H1 (cell line): ENCODE measurements at regions not wholly inside any gene's neighbourhood (a gene's known extent, or its start where the extent isn't known, plus 50 kb on each side); places are given as distances from the start of the nearest gene placed in this dataset.

ENCODE experiments used
- CTCF ChIA-PET: fragments of 300-600 bp; sonication (Branson Sonifier 250); formaldehyde crosslinking; loops from one replicate; lab custom pipeline; 2021; ENCODE audit not compliant: partially characterized antibody; lab: Charles Lee
- POLR2A ChIA-PET: fragments of 300-600 bp; sonication (Branson Sonifier 250); formaldehyde crosslinking; loops from one replicate; lab custom pipeline; 2021; ENCODE audit warnings: inconsistent platforms; ENCODE audit not compliant: partially characterized antibody; lab: Charles Lee
- DNase-seq, 2 experiments: peaks; one replicate each; pipeline versions ENCODE4 v3.0.0 to v3.0.0-alpha.2; 2010 to 2022; ENCODE audit warnings: low spot score in 2 of 2, low read depth in 1 of 2, mixed read lengths in 1 of 2
- FAIRE-seq: peaks from 2 replicates; lab custom pipeline; 2011; peaks lifted over from hg19 to GRCh38; lab: Jason Lieb, UNC
- H2AFZ ChIP-seq: 2 replicates; pipeline ENCODE4 v1.8.1; 2012; ENCODE audit warnings: low read length, inconsistent platforms
- H2AK5ac ChIP-seq: 2 replicates; pipeline ENCODE4 v1.6.1; 2013; ENCODE audit warnings: low read depth, low read length
- H2BK120ac ChIP-seq: replicated peaks from 2 replicates; pipeline ENCODE3; 2013; ENCODE audit warnings: low read depth, low read length, inconsistent platforms
- H2BK12ac ChIP-seq: 2 replicates; pipeline ENCODE4 v1.6.1; 2013; ENCODE audit warnings: low read depth, low read length
- H2BK15ac ChIP-seq: 2 replicates; pipeline ENCODE4 v1.6.1; 2013; ENCODE audit warnings: low read length
- H2BK20ac ChIP-seq: 2 replicates; pipeline ENCODE4 v1.6.1; 2013; ENCODE audit warnings: low read length
- H2BK5ac ChIP-seq: 2 replicates; pipeline ENCODE4 v1.6.1; 2013; ENCODE audit warnings: low read depth, low read length
- H3K14ac ChIP-seq: 2 replicates; pipeline ENCODE4 v1.6.1; 2013; ENCODE audit warnings: inconsistent platforms; ENCODE audit not compliant: insufficient read length
- H3K18ac ChIP-seq: 2 replicates; pipeline ENCODE4 v1.6.1; 2013; ENCODE audit warnings: low read length; ENCODE audit errors: extremely low read depth
- H3K23ac ChIP-seq: 2 replicates; pipeline ENCODE4 v1.6.1; 2013; ENCODE audit warnings: inconsistent platforms; ENCODE audit not compliant: insufficient read length
- H3K23me2 ChIP-seq: 2 replicates; pipeline ENCODE4 v1.6.1; 2013; ENCODE audit warnings: low read depth, low read length
- H3K27ac ChIP-seq: 2 replicates; pipeline ENCODE4 v1.6.1; 2011; ENCODE audit warnings: low read depth, low read length, inconsistent platforms
- H3K27me3 ChIP-seq, 4 experiments: replicated peaks in 1 of 4; 1 replicate in 1 of 4; 2 replicates in 3 of 4; pipeline versions ENCODE4 v1.6.1 to v1.8.1; 2011 to 2013; ENCODE audit warnings: low read length in 3 of 4, mild to moderate bottlenecking in 3 of 4, inconsistent platforms in 2 of 4, mixed read lengths in 2 of 4, moderate library complexity in 1 of 4; ENCODE audit not compliant: control insufficient read depth in 3 of 4, insufficient read depth in 3 of 4; ENCODE audit errors: extremely low read depth in 1 of 4
- H3K36me3 ChIP-seq, 4 experiments: 2 replicates each; pipeline versions ENCODE4 v1.6.1 to v1.8.1; 2011 to 2013; ENCODE audit warnings: mild to moderate bottlenecking in 4 of 4, low read length in 3 of 4, moderate library complexity in 2 of 4, control low read depth in 1 of 4, inconsistent platforms in 1 of 4; ENCODE audit not compliant: insufficient read depth in 4 of 4, control insufficient read depth in 2 of 4
- H3K4ac ChIP-seq: replicated peaks from 2 replicates; pipeline ENCODE3; 2013; ENCODE audit warnings: low read length, low read depth, mixed read lengths, inconsistent platforms; ENCODE audit not compliant: insufficient read length
- H3K4me1 ChIP-seq, 4 experiments: replicated peaks in 1 of 4; 1 replicate in 1 of 4; 2 replicates in 3 of 4; pipeline versions ENCODE4 v1.6.1 to v1.8.1; 2011 to 2013; ENCODE audit warnings: low read length in 3 of 4, inconsistent platforms in 2 of 4, mixed read lengths in 1 of 4; ENCODE audit not compliant: insufficient read depth in 4 of 4, control insufficient read depth in 3 of 4
- H3K4me2 ChIP-seq, 2 experiments: 2 replicates each; pipeline versions ENCODE4 v1.6.1 to v1.8.1; 2011 to 2013; ENCODE audit warnings: low read depth in 2 of 2, low read length in 2 of 2, control low read depth in 1 of 2, inconsistent platforms in 1 of 2, mild to moderate bottlenecking in 1 of 2; ENCODE audit not compliant: insufficient read depth in 1 of 2
- H3K4me3 ChIP-seq, 4 experiments: fragments of 200-600, 300-600 bp in 1 of 4; sonication (generic), shearing (Covaris generic), sonication (Bioruptor Twin) in 1 of 4; 2 replicates each; pipeline versions ENCODE4 v1.5.1 to v1.8.1; 2011 to 2016; ENCODE audit warnings: low read length in 4 of 4, low read depth in 3 of 4, control low read depth in 2 of 4, inconsistent platforms in 2 of 4, mild to moderate bottlenecking in 2 of 4, mixed read lengths in 1 of 4, moderate library complexity in 1 of 4; ENCODE audit not compliant: insufficient read depth in 2 of 4; ENCODE audit errors: extremely low read depth in 1 of 4
- H3K56ac ChIP-seq: replicated peaks from 2 replicates; pipeline ENCODE3; 2013; ENCODE audit warnings: low read depth, mild to moderate bottlenecking, mixed read lengths, low read length, inconsistent platforms; ENCODE audit not compliant: insufficient read length
- H3K79me1 ChIP-seq: 2 replicates; pipeline ENCODE4 v1.6.1; 2013; ENCODE audit warnings: low read depth, low read length, control low read depth
- H3K79me2 ChIP-seq, 2 experiments: 2 replicates each; pipeline versions ENCODE4 v1.6.1 to v1.8.1; 2012 to 2013; ENCODE audit warnings: low read length in 2 of 2, mild to moderate bottlenecking in 2 of 2, inconsistent platforms in 1 of 2; ENCODE audit not compliant: insufficient read depth in 2 of 2, control insufficient read depth in 1 of 2
- H3K9ac ChIP-seq, 4 experiments: replicated peaks in 1 of 4; 1 replicate in 1 of 4; 2 replicates in 3 of 4; pipeline versions ENCODE4 v1.6.1 to v1.8.1; 2011 to 2013; ENCODE audit warnings: low read depth in 3 of 4, low read length in 3 of 4, control low read depth in 2 of 4, mild to moderate bottlenecking in 2 of 4, moderate library complexity in 2 of 4, inconsistent platforms in 1 of 4; ENCODE audit errors: extremely low read depth in 1 of 4
- H3K9me3 ChIP-seq, 2 experiments: 2 replicates each; pipeline versions ENCODE4 v1.6.1 to v1.8.1; 2012 to 2013; ENCODE audit warnings: mild to moderate bottlenecking in 2 of 2, moderate library complexity in 2 of 2, control low read depth in 1 of 2, inconsistent platforms in 1 of 2, low read depth in 1 of 2, low read length in 1 of 2, mixed read lengths in 1 of 2; ENCODE audit not compliant: insufficient read depth in 2 of 2
- H4K20me1 ChIP-seq, 2 experiments: replicated peaks in 1 of 2; 2 replicates each; pipeline versions ENCODE3 to v1.8.1; 2011 to 2013; ENCODE audit warnings: inconsistent platforms in 2 of 2, low read length in 2 of 2, mild to moderate bottlenecking in 1 of 2; ENCODE audit not compliant: insufficient read depth in 2 of 2, control insufficient read depth in 1 of 2
- H4K5ac ChIP-seq: 2 replicates; pipeline ENCODE4 v1.6.1; 2013; ENCODE audit warnings: low read length, low read depth, mixed read lengths, inconsistent platforms; ENCODE audit not compliant: insufficient read length
- H4K8ac ChIP-seq: 2 replicates; pipeline ENCODE4 v1.8.0; 2013; ENCODE audit warnings: mild to moderate bottlenecking, moderate library complexity, low read length, inconsistent platforms; ENCODE audit not compliant: insufficient read depth; ENCODE audit errors: extremely low read depth
- H4K91ac ChIP-seq: replicated peaks from 2 replicates; pipeline ENCODE3; 2013; ENCODE audit warnings: low read length, mixed read lengths, inconsistent platforms; ENCODE audit not compliant: insufficient read length
- MAFK ChIP-seq: IDR thresholded peaks from 2 replicates; pipeline ENCODE4 v1.6.1; 2012; ENCODE audit warnings: low read depth, mild to moderate bottlenecking, improper control_type of control experiment, low read length
- POLR2A ChIP-seq, 2 experiments: IDR thresholded peaks; 1 replicate in 1 of 2; 2 replicates in 1 of 2; pipeline ENCODE4 v1.6.1; 2011; ENCODE audit warnings: low read depth in 2 of 2, low read length in 2 of 2, mild to moderate bottlenecking in 2 of 2; ENCODE audit errors: control extremely low read depth in 1 of 2
- WGBS, 2 experiments: shearing (Covaris generic) in 1 of 2; methylation state at CpG; one replicate each; pipeline versions ENCODE4 v1.1.6 to v1.1.7; 2013 to 2015; ENCODE audit warnings: low lambda C conversion rate in 2 of 2, mixed read lengths in 2 of 2, inconsistent platforms in 1 of 2, low coverage in 1 of 2, missing lambda C conversion rate in 1 of 2; ENCODE audit not compliant: insufficient replicate concordance in 2 of 2, insufficient coverage in 1 of 2, insufficient read length in 1 of 2; ENCODE audit errors: extremely low coverage in 1 of 2, missing lambda C conversion rate in 1 of 2; 5-methylcytosine and 5-hydroxymethylcytosine counted together

GRCh38 chr4:112708772-112709171 lies 71.8 kb downstream of the LARP7 start:
- POLR2A ChIA-PET, result interaction anchor here (0.6 to 11.8 kb wide), 5 partner anchors 9 to 64 kb away, joined by 3 to 222 read pairs (median 4); no protein-coding TSS in a partner anchor
- Histone ChIP-seq H3K79me2 (peaks cover 0 to 69% of the 10 kb centered on the region in 2 experiments; a peak in 3 of 4 replicates), H3K9me3 (no peaks in the 10 kb centered on the region), H3K23me2 (peaks cover 9% of the 10 kb centered on the region), H3K4me1 (peaks cover 0 to 21% (median 3%) of the 10 kb centered on the region in 4 experiments; a peak in 6 of 7 replicates), H3K4ac (no peak overlapping the region), H2AFZ (no peak overlapping the region), H3K56ac (no peak overlapping the region), H2BK120ac (no peak overlapping the region), H4K5ac (peak overlapping the region; percentile 94), H4K20me1 (no peaks in the 10 kb centered on the region), H2BK15ac (no peak overlapping the region), H3K9ac (no peak overlapping the region), H3K79me1 (no peaks in the 10 kb centered on the region), H3K27ac (no peak overlapping the region), H4K91ac (no peak overlapping the region), H2BK20ac (no peak overlapping the region), H2BK5ac (no peak overlapping the region), H3K23ac (no peak overlapping the region), H2AK5ac (no peak overlapping the region), H3K4me2 (peak overlapping the region in 1 of 2 experiments; percentile 92; a peak in 2 of 4 replicates), H3K36me3 (peaks cover 0 to 10% (median 0%) of the 10 kb centered on the region in 4 experiments; a peak in 2 of 8 replicates), H3K14ac (no peak overlapping the region), H2BK12ac (no peak overlapping the region), H3K4me3 (peak overlapping the region in 1 of 4 experiments; percentile 67; a peak in 1 of 8 replicates), H3K18ac (no peak overlapping the region), H3K27me3 (no peaks in the 10 kb centered on the region), H4K8ac (no peak overlapping the region)
- FAIRE-seq (no peak), DNase-seq (no peak)
- CTCF ChIA-PET, result interaction anchor here (1.2 to 2.2 kb wide), 2 partner anchors 57 kb away, joined by 4 to 25 read pairs; no protein-coding TSS in a partner anchor
- 78% methylated on average over 2 of the region's 2 CpGs; no CpG with 5 or more reads in 1 of the 2 experiments for WGBS, 2 experiments
- TF ChIP-seq POLR2A (IDR thresholded peaks at IDR 0.05; ENCODE audit: control extremely low read depth in 1 of 2, low read depth in 2 of 2, low read length in 2 of 2), result no peak
- peak; percentile 53; the same call in 1 of the 2 replicates for TF ChIP-seq MAFK
